Mesendoderm (in vitro differentiated cells): ENCODE measurements at regions not wholly inside any gene's neighbourhood (a gene's known extent, or its start where the extent isn't known, plus 50 kb on each side); places are given as distances from the start of the nearest gene placed in this dataset. TPM values are rescaled to one million over a fixed set of nuclear protein-coding genes. Genes with fewer than 3 reads are reported as not detected.

Source experiments
- DNase-seq: peaks from one replicate; pipeline ENCODE4 v3.0.0; 2013
- H2AK5ac ChIP-seq: 2 replicates; pipeline ENCODE4 v1.6.1; 2013; ENCODE audit warnings: low read length, inconsistent platforms
- H2BK120ac ChIP-seq: 2 replicates; pipeline ENCODE4 v1.6.1; 2013; ENCODE audit warnings: low read depth, mild to moderate bottlenecking, low read length, moderate library complexity, mixed read lengths
- H2BK15ac ChIP-seq: replicated peaks from 2 replicates; pipeline ENCODE4 v1.6.1; 2013; ENCODE audit warnings: low read depth, mild to moderate bottlenecking, moderate library complexity
- H2BK5ac ChIP-seq: 2 replicates; pipeline ENCODE4 v1.6.1; 2013; ENCODE audit warnings: low read length, inconsistent platforms
- H3K18ac ChIP-seq: 2 replicates; pipeline ENCODE4 v1.6.1; 2013; ENCODE audit warnings: mild to moderate bottlenecking, low read length, mixed read lengths
- H3K23ac ChIP-seq: one replicate; pipeline ENCODE4 v1.6.1; 2013; ENCODE audit warnings: low read length
- H3K27ac ChIP-seq: 2 replicates; pipeline ENCODE4 v1.5.1; 2013; ENCODE audit warnings: low read depth, mild to moderate bottlenecking, inconsistent platforms, low read length, moderate library complexity
- H3K27me3 ChIP-seq: 2 replicates; pipeline ENCODE4 v1.6.1; 2013; ENCODE audit warnings: low read length, control low read depth, mild to moderate bottlenecking, inconsistent platforms; ENCODE audit not compliant: insufficient read depth, poor library complexity
- H3K36me3 ChIP-seq: 2 replicates; pipeline ENCODE4 v1.6.1; 2013; ENCODE audit warnings: low read length, inconsistent platforms; ENCODE audit not compliant: control insufficient read depth, insufficient read depth
- H3K4ac ChIP-seq: one replicate; pipeline ENCODE4 v1.6.1; 2013; ENCODE audit warnings: low read depth, mild to moderate bottlenecking, low read length, moderate library complexity
- H3K4me1 ChIP-seq: 2 replicates; pipeline ENCODE4 v1.6.1; 2013; ENCODE audit warnings: low read depth, low read length, inconsistent platforms; ENCODE audit not compliant: control insufficient read depth
- H3K4me2 ChIP-seq: 2 replicates; pipeline ENCODE4 v1.6.1; 2013; ENCODE audit warnings: low read length
- H3K4me3 ChIP-seq: 2 replicates; pipeline ENCODE4 v1.5.1; 2013; ENCODE audit warnings: mild to moderate bottlenecking, low read length
- H3K56ac ChIP-seq: one replicate; pipeline ENCODE4 v1.6.1; 2013; ENCODE audit warnings: low read length
- H3K79me1 ChIP-seq: 2 replicates; pipeline ENCODE4 v1.6.1; 2013; ENCODE audit warnings: low read length, inconsistent platforms
- H3K79me2 ChIP-seq: 2 replicates; pipeline ENCODE4 v1.6.1; 2013; ENCODE audit warnings: mild to moderate bottlenecking, low read length; ENCODE audit not compliant: control insufficient read depth, insufficient read depth
- H3K9ac ChIP-seq: 2 replicates; pipeline ENCODE4 v1.6.1; 2013; ENCODE audit warnings: low read length, inconsistent platforms
- H4K5ac ChIP-seq: one replicate; pipeline ENCODE4 v1.6.1; 2013; ENCODE audit warnings: low read length
- H4K8ac ChIP-seq: one replicate; pipeline ENCODE4 v1.6.1; 2013; ENCODE audit warnings: low read depth, mild to moderate bottlenecking, control low read depth, low read length, moderate library complexity
- WGBS: extraction: QIAGEN DNeasy Blood & Tissue Kit; methylation state at CpG from one replicate; pipeline ENCODE4 v1.1.7; 2013; ENCODE audit warnings: low lambda C conversion rate, missing lambda C conversion rate; ENCODE audit not compliant: insufficient coverage; ENCODE audit errors: extremely low coverage; 5-methylcytosine and 5-hydroxymethylcytosine counted together
- small RNA-seq: library from polyadenylated mRNA; stranded (forward); fragments of <200 nt; extraction: miRNeasy Mini kit (QIAGEN cat#:217004); gene quantifications from one replicate; pipeline ENCODE3, GENCODE V24; 2013; ENCODE audit not compliant: insufficient read depth

DNA sequence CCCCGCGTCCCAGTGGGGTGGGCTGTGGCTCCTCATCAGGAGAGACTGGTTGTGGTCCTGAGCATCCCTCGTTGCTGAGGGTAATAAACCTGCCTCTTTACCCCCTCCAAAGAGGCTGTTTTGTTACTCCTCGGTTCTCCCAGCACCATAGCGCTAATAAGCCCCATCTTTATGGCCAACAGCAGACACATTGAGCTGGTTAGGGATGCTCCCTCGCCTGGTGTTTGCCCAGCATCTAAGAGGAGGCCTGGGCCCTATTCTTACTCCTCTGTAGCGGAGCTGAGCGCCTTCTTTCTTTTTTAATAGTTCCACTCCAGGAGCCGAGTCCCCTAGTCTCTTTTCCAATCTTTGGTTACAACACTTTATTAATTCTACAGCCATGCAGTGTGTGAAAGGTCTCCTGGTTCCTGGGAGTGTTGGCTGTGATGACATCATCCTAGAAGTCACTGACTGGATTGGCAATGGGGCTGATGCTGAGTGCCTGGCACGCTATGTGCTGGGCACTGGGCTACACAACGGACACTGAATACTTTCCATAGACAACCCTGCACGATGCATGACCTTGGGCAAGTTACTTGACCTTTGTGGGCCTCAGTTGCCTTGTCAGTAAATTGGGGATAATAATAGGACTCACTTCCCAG, 50.6 kb upstream of the CCDC167 start:
- H2BK15ac ChIP-seq, result no peak overlapping the region
- no peak overlapping the region for H4K8ac ChIP-seq
- no peak overlapping the region for H3K18ac ChIP-seq
- no peaks in the 10 kb centered on the region for H3K36me3 ChIP-seq
- no peaks in the 10 kb centered on the region for H3K79me2 ChIP-seq
- H3K79me1 ChIP-seq, result no peaks in the 10 kb centered on the region
- H3K27me3 ChIP-seq, result no peaks in the 10 kb centered on the region
- no peak overlapping the region for H3K4ac ChIP-seq
- no peak overlapping the region for H3K4me3 ChIP-seq
- H3K23ac ChIP-seq, result no peak overlapping the region
- no peak overlapping the region for H3K9ac ChIP-seq
- H2BK5ac ChIP-seq, result no peak overlapping the region
- peaks cover 3% of the 10 kb centered on the region for H3K4me1 ChIP-seq
- H4K5ac ChIP-seq, result no peak overlapping the region
- H3K56ac ChIP-seq, result no peak overlapping the region
- no peak overlapping the region for H2AK5ac ChIP-seq
- no peak for DNase-seq
- no peak overlapping the region for H2BK120ac ChIP-seq
- WGBS, result no CpG with 5 or more reads among the region's 12 CpGs
- H3K4me2 ChIP-seq, result no peak overlapping the region
- no peak overlapping the region for H3K27ac ChIP-seq

DNA sequence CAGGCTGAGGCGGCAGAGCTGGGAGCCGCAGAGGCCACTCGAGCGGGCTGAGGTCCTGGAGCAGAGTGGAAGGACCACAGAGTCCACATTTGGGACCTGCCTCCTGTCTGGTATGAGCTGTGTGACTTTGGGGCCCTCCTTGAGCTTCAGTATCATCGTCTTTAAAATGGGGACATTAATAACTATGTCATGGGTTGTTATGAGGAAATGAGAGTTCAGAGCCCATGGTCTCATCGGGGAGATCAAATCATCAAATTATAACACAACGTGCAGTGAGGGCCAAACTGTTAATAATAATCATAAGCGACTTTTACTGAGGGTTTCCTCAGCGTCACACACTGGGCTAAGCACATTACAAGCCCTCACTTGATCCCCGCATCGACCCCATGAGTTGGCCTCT, 49.9 kb upstream of the CCDC167 start:
- Histone ChIP-seq H3K4me1 (peaks cover 3% of the 10 kb centered on the region), H3K4ac (no peak overlapping the region), H3K18ac (no peak overlapping the region), H3K27me3 (no peaks in the 10 kb centered on the region), H2BK15ac (no peak overlapping the region), H3K36me3 (no peaks in the 10 kb centered on the region), H3K79me1 (no peaks in the 10 kb centered on the region), H3K9ac (no peak overlapping the region), H3K23ac (no peak overlapping the region), H2BK5ac (no peak overlapping the region), H4K8ac (no peak overlapping the region), H2BK120ac (no peak overlapping the region), H4K5ac (no peak overlapping the region), H2AK5ac (no peak overlapping the region), H3K27ac (no peak overlapping the region), H3K79me2 (no peaks in the 10 kb centered on the region), H3K4me3 (no peak overlapping the region), H3K4me2 (no peak overlapping the region), H3K56ac (no peak overlapping the region)
- no CpG with 5 or more reads among the region's 11 CpGs for WGBS
- DNase-seq, result no peak

Small RNAs in the stretch of these regions (small RNA-seq; reads per million reads assigned to genes)
- gene MIR4462, result not detected
